Breast epithelium (tissue), 3 donors: ENCODE measurements at regions not wholly inside any gene's neighbourhood (a gene's known extent, or its start where the extent isn't known, plus 50 kb on each side); places are given as distances from the start of the nearest gene placed in this dataset.

Experiments
- POLR2A ChIP-seq: fragments of 450-650 bp; IDR thresholded peaks from one replicate; pipeline ENCODE4 v1.6.1; 2016; ENCODE audit warnings: antibody characterized with exemption, mild to moderate bottlenecking, moderate library complexity
- POLR2AphosphoS5 ChIP-seq, 3 donors: sonication (generic); formaldehyde crosslinking; IDR thresholded peaks; one replicate each; pipeline ENCODE4 v1.6.1; 2017; ENCODE audit warnings: antibody characterized with exemption in 3 of 3
- TF ChIP-seq, protein P1 (sequence below), 3 donors: fragments of 450-650 bp; IDR thresholded peaks; one replicate each; pipeline ENCODE4 v1.5.1; 2016 to 2017; ENCODE audit warnings: antibody characterized with exemption in 3 of 3, mild to moderate bottlenecking in 3 of 3, moderate library complexity in 3 of 3

DNA sequence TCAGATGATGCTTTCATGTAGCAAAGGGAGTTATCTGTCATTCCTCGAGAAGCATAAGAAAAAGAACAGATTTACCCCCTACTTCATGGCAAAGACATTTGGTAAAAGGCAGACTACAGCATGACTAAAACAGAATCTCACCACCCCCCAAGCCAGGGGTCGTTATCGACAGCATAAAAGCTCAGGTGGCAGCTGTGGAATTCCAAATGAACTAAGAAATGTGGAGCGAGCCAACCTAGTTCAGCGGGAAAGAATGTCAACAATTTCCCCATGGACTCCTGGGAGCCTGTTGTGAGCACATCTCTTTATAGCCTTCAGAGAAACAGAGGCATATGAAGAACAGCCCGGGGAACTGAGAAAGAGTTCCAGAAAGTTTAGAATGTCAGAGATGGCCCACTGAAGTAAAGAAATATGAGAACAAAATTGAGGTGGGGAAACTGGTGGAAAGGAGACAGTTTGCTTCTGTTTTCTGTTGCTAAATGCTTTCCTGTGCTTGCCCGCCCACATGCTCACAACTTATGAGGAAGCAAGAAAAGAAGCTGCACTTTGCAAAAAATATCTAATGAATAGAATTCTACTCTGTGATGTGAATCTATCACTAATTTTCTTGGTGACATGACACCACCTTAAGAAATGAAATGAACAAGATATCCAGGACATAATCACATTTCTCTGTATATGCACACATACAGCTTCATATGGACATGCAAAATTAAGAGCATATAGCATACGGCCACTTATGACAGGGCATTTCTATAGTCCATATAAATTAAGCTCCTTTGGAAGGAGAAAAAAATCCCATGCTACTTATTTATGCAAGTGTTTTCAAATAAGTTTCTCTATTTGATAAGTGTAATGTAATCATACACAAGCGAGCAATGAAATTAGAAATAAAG is 135.3 kb upstream of the MID1 start:
- TF ChIP-seq, protein P1, sequence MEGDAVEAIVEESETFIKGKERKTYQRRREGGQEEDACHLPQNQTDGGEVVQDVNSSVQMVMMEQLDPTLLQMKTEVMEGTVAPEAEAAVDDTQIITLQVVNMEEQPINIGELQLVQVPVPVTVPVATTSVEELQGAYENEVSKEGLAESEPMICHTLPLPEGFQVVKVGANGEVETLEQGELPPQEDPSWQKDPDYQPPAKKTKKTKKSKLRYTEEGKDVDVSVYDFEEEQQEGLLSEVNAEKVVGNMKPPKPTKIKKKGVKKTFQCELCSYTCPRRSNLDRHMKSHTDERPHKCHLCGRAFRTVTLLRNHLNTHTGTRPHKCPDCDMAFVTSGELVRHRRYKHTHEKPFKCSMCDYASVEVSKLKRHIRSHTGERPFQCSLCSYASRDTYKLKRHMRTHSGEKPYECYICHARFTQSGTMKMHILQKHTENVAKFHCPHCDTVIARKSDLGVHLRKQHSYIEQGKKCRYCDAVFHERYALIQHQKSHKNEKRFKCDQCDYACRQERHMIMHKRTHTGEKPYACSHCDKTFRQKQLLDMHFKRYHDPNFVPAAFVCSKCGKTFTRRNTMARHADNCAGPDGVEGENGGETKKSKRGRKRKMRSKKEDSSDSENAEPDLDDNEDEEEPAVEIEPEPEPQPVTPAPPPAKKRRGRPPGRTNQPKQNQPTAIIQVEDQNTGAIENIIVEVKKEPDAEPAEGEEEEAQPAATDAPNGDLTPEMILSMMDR (IDR thresholded peaks at IDR 0.05): no peak
- TF ChIP-seq POLR2AphosphoS5 (IDR thresholded peaks at IDR 0.05) (no peak), POLR2A (no peak)
